A673 (cell line): ENCODE measurements at regions not wholly inside any gene's neighbourhood (a gene's known extent, or its start where the extent isn't known, plus 50 kb on each side); places are given as distances from the start of the nearest gene placed in this dataset.

Experiments
- EZH2 ChIP-seq: fragments of 200-600 bp; sonication (generic); IDR thresholded peaks from 2 replicates; pipeline ENCODE4 v1.6.1; 2017; ENCODE audit warnings: borderline replicate concordance, low read depth, mild to moderate bottlenecking, mixed read lengths, antibody characterized with exemption, low read length; ENCODE audit not compliant: poor library complexity, severe bottlenecking
- TF ChIP-seq, protein P1 (sequence below): fragments of 300-800, 200-600 bp; sonication (generic); conservative IDR thresholded peaks from 2 replicates; pipeline ENCODE4 v1.5.1; 2017; ENCODE audit warnings: low read depth, mild to moderate bottlenecking, antibody characterized with exemption, low read length, moderate library complexity, mixed read lengths

DNA sequence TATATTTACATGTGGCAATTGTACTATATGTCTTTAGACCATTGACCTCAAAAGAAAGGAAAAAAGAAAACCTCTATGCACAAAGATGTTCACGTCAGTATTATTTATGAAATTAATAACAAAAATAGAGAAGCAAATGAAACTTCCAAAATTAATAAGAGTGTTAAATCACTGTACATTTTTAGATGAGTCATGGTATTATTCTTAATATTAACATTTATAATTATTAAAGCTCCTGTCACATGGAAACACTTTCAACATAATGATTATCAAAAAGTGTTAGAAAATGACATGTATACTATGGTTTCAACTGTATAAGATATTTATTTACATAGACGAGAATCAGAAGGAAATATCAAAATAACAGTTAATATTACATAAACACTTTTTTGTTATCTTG, 324.9 kb upstream of the RUNX1 start:
- TF ChIP-seq, protein P1, sequence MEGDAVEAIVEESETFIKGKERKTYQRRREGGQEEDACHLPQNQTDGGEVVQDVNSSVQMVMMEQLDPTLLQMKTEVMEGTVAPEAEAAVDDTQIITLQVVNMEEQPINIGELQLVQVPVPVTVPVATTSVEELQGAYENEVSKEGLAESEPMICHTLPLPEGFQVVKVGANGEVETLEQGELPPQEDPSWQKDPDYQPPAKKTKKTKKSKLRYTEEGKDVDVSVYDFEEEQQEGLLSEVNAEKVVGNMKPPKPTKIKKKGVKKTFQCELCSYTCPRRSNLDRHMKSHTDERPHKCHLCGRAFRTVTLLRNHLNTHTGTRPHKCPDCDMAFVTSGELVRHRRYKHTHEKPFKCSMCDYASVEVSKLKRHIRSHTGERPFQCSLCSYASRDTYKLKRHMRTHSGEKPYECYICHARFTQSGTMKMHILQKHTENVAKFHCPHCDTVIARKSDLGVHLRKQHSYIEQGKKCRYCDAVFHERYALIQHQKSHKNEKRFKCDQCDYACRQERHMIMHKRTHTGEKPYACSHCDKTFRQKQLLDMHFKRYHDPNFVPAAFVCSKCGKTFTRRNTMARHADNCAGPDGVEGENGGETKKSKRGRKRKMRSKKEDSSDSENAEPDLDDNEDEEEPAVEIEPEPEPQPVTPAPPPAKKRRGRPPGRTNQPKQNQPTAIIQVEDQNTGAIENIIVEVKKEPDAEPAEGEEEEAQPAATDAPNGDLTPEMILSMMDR: no peak
- TF ChIP-seq EZH2: no peak
